GM21825 (cell line): ENCODE measurements at regions not wholly inside any gene's neighbourhood (a gene's known extent, or its start where the extent isn't known, plus 50 kb on each side); places are given as distances from the start of the nearest gene placed in this dataset.
A peak's percentile ranks its signal among the peaks of the same experiment; 100 is the strongest.

Experiments used
- ATAC-seq: cut with Tn5 transposase; IDR thresholded peaks from one replicate; pipeline ENCODE4 v1.9.1; 2021; ENCODE audit warnings: mild to moderate bottlenecking, moderate library complexity; ENCODE audit not compliant: unreplicated experiment

DNA sequence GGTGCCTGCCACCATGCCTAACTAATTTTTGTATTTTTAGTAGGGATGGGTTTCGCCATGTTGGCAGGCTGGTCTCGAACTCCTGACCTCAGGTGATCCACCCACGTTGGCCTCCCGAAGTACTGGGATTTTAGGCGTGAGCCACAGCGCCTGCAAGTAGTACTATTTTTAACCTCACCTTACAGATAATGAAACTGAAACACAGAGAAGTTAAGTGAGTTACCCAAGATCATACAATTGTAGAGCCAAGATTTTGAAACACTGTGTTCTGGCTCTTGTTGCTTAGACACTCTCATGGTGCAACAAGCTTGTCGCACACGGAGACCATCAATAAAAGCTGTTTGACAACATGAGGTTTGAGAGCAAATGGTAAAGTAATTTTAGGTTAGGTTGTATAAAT, 159.1 kb upstream of the LMNTD1 start:
- ATAC-seq = peak; percentile 53

DNA sequence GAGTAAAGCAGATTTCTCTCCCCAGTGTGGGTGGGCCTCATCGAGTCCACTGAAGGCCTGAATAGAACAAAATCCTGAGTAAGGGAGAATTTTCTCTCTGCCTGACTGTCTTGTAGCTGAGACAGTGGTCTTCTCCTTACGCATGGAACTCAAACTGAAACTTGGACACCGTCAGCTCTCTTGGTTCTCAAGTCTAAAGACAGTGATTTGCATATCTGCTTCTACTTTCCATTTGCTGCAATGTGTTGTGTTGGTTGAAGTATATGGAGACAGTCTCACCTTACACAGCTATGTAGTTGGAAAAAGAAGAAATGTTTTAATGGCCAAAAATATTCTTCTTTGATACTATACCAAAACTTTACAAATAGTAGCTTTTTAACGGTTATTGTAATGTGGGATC, 160.2 kb upstream of the LMNTD1 start:
- ATAC-seq = peak; percentile 98

DNA sequence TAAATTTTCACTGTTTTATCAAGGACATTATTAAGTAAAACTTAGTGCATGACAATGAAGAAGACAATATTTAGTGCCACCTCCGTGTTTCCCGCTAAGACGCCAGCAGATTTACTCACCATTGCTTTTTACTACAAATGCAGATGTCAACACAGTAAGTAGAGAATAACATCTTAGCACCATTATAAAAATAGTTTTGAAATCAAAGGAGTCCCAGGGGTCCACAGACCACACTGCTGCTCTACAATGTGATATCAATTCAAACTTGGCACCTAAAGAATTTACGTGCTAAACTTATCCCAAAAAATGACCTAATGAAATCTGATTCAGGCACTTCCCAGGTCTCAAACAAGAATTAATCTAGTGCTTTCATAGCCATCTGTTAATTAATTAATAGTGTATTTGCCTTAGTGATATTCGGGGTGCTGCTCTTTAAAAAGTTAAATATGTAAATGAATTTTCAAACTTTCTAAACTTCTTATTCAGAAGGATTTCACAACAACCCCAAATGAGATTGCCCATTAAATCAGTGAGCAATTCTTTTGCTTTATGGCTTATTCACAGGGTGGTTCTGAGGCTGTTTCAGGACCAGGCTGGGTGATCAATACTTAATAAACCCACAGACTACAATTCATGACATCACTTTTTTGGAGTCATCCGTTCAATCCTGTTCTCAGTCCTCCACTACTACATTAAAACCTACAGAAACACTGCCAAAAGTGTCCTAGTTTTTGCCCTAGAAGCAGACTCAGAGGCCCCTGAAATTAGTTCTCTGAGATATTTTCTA, 161.3 kb upstream of the LMNTD1 start:
- no peak for ATAC-seq

DNA sequence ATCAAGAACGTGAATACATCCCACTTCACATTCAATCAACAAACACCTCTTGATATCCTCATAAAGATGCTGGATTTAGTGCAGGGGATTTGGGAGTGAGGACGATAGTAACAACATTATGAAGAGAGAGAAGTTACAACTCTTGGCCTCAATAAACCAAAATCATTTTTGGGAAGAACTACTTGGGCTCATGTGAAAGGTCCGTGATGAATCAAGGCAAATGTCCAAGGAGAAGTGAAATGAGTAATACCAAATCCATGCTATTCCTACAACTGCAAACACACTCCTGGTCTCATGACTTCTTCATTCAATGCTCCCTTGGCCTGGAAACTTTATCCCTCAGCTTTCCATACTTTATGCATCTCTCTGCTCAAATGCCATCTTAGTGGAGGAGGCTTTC, 162.0 kb upstream of the LMNTD1 start:
- ATAC-seq = no peak

DNA sequence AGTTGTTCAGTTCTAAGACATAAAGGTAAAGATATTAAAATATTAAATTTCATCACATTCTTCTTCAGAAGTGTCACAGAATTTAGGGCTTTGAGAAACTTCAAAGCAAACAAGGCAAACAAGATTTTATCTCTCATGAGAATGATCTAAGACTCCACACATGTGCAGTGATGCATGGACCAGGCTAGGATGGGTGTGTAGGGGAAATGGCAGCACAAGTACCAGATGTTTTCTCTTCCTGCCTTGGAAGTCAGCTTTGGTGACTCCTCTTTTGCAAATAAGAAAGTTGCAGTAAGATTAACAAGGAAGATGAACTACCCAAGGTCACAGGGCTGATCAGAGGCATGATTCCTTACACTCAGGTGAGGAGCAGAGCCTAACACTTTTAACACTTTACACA, 163.8 kb upstream of the LMNTD1 start:
- no peak for ATAC-seq

DNA sequence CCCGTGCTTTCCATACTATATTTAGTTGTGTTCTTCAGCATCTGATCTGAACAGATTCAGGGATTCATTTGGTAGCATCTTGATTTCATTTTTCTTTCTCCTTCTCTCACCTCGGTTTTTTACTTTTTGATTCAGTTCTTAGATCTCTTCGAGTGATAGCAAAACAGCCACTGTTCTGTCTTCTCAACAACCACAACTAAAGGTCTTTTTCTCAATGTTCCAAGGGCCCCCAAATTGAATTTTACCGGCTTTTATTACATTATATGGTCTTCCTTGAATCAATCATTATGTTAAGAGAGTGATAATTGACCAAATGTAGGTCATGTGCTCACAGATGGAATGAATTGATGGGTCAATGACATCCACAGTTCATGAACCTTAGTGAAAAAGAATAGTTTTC, 164.5 kb upstream of the LMNTD1 start:
- no peak for ATAC-seq

DNA sequence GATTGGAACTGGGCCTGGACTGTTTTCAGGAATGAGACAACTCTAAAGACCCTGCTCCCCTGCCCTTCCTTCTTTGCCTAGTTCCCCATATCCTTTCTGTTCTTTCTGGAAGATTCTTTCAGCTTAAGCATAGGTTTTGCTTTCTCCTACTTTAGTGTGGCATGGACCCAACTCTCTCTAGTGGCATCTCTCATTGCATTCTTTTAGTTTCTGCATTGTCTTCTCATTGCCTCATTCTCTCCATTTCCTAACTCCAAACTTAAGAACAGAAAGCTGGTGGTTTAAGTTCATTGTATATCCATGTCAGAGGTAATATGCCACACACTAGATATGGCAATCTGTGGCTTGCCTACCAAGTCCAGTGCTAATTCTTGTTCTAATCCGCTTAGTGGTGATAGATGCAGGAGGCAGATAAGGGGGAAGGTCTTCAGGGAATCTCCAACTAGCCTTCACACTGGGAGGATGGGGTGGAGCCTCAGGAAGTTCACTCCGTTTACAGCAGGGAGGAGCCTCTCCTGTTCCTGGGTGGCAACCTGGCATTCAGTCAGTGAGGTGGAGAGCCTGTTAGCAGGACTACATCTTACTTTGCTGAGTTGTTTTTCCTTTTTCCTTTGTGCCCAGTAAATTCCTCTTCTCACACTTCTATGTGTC, 165.1 kb upstream of the LMNTD1 start:
- ATAC-seq = no peak

DNA sequence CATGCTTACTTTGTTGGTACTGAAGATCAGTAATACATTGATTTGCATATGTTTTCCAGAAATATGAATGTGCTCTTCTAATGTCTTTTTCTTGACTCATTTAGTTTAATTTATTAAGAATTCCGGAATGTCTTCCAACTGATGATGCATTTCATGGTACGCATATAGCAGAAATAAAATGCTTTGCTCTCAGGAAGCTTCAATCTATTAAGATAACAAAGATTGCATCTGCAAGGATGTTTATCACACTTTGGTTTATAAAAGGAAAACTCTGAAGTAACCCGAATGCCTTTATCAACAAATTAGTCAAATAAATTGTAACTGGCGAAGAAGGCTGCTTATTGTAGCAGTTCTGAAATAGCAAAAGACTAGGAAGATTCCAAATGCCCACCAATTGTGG, 166.4 kb upstream of the LMNTD1 start:
- ATAC-seq = no peak

DNA sequence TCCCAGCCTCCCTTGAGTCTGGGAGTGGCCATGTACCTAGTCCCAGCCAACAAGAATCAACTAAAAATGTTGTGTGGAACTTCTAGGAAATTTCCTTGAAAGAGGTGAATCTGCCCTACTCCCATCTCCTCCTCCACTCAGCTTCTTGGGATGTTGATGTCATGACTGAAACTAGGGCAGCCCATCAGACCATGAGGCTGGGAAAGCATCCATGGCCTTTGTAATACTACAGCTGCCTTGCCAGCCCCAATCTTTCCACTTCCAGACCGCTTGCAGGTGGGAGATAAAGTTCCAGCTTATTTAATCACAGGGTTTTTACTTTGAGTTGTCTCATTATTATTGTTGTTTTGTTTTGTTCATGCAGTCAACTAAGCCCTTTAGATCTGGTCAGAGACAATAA, 170.3 kb upstream of the LMNTD1 start:
- no peak for ATAC-seq

DNA sequence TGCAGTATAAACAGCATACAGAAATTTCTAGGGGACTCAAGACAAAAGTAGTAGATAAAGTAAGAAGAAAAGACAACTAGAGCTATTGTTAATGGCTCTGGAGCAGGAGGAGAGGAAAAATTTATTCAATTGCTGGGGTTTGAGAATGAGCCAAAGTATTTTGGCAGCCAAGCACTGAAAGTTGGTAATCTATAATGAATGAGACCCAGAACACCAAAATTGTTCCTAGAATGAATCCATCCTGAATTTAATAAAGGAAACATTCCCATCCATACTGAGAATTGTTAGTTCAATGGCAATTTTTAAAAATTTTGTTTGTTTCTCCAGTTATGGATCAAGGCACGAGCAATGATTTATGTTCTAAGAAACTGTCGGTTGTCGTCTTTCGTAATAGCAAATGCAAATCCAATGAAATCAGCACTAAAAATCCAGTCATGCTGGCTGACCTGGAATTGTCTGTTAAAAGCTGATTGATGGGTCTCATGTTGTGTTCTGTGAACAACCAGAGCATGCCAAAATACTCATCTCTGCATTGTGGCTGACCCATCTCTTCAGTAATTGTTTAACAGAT, 170.9 kb upstream of the LMNTD1 start:
- no peak for ATAC-seq

DNA sequence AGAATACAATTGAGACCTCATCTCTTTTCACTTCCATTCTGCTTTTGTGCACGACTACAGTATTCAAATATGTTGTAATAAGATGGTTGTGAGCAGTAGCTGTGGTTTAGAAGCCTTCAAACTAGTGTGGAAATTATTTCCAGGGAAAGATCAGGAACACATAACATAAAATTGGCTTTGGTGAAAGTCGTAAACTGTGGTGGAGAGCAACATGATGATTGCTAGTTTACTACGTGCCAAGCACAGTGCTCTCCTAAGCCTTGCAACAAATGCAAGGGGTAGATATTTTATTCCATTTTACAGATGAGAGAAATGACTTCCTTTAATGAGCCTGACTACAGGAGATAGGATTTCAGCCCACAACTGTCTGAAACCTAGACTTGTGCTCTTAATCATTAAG, 172.4 kb upstream of the LMNTD1 start:
- ATAC-seq = no peak

DNA sequence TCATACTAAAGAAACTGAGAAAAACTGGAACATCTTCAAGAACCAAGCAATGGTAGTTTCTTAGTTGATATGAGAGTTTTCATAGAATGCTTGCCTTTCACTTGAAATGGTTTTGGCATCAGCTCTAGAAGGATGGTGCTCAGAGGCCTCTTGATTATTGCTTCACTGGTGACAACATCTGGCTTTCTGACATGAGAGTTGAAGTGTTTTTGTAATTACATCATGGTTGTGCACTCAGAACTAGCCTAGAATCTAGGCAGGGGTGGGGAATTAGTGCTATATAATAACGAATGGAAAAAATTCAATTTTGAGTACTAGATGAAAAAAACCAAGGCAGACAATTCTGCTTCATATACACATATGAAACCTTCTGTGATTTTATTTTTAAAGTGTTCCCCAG, 172.8 kb upstream of the LMNTD1 start:
- ATAC-seq = no peak

DNA sequence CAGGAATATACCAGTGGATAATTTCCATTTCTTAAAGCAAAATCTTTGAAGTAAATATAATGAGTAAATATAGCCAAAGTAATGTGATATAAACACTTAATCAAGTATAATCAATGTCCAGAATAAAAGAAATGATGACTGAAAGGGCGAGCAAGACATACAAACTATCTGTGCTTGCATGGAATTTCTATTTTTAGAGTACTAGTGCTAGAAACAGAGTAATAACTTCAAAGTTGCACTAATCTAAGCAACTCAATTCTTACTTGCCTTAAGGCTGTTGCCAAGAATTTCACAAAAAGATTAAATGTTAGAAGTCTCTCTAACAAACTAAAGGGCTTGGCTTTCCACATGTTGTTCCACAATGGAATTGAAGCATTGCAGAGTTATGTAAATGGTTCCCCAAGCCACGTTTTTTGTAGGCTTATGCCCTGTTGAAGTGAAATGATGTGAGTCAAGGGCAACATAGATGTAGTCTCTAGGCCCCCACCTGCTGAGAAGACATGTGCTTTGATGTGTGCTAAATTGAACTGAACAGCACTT, 175.0 kb upstream of the LMNTD1 start:
- no peak for ATAC-seq

DNA sequence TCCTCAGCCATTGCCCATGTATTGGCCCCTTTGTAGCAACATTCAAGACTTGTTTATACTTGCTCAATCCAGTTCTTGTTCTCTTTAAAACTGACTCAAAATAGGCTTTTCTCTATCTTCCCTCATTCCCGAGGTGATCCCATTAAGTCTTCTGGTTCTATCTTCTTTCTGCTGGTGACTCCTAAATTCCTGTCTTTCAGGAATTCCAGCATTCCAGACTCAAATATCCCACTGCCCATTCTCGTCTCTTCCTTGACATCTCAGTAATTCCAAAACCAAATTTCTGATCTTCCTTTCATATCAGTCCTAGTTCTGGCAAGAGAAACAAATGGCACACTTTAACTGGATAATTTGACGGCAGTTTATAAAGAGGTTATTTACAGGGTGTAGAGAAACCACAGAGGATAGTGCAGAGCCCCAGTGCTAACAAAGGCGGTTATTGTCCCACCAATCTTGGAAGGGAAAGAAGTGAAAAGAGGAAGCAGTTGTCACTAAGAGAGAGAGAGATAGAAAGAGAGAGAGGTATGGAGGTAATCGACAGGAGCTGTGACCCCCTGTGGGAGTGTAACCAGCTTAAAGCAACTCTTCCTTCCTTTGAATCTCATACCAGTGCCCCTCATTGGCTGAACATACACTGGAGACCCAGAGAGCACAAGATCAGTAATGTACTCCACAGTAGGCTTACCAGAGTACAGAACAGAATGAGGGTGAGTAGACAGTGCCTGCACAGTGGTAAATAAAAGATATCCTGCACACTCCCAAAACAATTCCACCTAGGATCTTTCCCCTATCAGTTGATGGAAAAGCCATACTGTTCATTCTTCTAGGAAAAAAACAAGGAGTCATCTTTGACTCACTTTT, 177.6 kb upstream of the LMNTD1 start:
- no peak for ATAC-seq

DNA sequence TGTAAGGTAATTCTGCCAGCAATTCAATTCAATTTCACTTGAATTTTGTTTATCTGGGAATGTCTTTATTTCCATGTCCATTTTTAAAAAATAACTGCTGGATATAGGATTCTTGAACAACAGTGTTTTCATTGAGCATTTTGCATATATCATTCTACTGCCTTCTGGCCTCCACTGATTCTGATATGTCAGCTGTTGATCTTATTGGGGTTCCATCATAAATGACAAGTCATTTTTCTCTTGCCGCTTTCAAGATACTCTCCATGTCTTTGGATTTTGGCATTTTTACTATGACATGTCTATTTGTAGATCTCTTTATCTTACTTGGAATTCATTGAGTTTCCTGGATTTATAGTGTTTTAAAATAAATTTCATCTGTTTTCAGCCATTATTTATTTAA, 180.5 kb upstream of the LMNTD1 start:
- ATAC-seq = no peak

DNA sequence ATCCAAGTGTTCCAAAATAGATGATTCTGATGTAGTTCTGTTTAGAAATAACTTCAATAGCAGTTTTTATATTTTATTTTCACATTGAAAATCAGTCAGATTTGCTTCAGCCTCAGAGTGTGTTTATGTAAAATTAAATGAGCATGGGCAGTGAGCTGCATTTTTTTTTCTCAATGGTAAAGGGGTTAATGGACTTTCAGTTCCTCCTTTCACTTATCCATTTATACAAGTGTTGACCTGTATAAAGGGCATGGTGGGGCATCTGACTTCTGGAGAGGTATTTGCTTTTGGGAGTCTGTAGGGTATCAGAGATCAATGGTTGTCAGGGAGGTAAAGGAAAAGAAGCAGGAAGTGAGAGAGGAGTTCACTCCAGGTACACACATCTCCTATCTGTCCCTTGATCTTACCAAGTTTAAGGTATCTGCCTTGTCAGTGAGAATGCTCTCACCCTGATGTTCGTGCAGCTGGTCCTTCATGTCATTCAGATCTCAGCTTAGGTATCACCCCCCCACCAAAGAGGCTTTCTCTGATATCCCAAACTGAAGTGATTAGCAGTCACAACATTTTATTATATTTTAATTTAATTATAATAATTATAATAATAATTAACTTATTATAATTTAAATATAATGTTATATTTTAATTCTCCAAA, 181.6 kb upstream of the LMNTD1 start:
- ATAC-seq = peak; percentile 63

DNA sequence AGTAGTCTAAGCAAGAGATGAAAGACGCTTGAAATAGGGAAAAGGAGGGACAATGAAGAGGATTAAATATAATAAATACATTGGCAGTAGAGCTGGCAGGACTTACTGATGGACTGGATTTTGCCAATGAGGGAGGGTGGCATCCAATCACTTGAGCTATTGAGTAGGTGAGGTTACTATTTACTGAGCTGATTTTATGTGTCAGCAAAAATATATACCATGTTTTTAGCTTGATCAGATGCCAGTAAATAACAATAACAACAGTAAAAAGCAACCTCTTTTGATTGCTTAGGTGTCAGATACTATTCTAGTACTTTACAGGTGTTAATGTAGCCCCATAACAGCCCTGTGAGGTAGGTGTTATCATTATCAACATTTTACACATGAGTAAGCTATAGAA, 187.5 kb upstream of the LMNTD1 start:
- ATAC-seq = no peak

DNA sequence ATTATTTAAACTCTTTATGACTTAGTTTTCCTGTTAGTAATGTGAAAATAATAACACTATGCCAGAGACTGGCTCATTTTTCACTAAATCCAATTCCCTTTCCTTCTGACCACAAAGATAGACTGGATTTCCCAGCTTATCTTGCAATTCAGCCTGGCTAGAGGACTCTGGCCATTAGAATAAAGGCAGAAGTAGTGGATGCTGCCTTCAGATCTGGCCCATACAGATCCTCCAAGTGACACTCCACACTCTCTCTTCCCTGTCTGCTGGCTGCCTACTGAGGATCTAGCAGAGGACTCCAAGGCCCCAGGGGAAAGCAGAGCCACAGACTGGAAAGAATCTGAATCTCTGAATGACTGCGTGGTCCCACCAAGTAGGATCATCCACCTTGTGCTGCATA, 188.8 kb upstream of the LMNTD1 start:
- no peak for ATAC-seq

DNA sequence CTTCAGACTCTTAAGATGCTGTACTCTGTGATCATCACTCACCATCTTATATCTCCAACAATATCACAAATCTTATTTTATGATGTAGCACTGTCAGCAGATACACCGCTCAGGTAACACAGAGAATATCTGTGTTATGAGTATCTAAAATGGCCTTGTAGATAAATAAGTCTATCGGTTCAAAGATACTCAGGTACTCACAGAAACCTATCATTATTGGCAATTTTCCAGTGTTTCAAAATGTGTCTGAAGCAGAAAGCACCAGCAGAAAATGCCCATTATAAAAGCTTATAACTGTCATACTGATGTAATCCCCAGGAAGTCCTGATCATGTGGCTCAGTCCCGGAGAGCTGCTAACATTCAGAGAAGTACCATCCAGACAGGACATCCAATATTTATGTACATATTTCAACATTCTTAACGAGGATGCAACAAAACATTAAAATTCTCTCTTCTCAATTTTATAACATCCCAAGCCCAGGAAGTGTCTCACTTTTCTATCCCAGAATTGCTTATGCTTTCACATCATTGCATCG, 190.7 kb upstream of the LMNTD1 start:
- no peak for ATAC-seq

DNA sequence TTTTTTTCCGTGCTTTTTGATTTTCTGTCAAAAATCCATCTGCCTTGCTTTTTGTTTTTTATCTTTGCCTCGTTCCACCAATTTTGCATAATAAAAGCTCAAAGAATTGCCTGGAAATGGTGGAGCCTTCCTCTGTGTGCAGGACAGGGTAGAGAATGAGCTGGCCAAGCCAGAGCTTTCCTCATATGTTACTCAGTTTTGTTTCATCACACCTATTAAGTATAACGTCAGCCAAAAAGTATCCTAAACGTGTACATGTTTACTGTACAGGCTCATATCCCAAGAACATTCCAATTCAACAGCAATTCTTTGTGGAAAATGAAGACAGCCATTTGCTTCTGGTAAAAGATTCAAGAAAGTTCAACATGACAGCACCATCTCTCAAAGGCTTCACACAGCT, 191.2 kb upstream of the LMNTD1 start:
- ATAC-seq = no peak
